ENCODE measurements at regions not wholly inside any gene's neighbourhood (a gene's known extent, or its start where the extent isn't known, plus 50 kb on each side); places are given as distances from the start of the nearest gene placed in this dataset.
"Not testable (repeated sequence)": the region's sequence is repeated elsewhere in the genome, so short reads cannot be mapped to it uniquely, and the experiment has no call there.

GRCh38 chr18:35880788-35881455 is 91.6 kb upstream of the RMP24 start:
- DNase-seq = no peak

GRCh38 chr18:35888329-35888728 is 84.2 kb upstream of the RMP24 start:
- no peak for DNase-seq

DNA sequence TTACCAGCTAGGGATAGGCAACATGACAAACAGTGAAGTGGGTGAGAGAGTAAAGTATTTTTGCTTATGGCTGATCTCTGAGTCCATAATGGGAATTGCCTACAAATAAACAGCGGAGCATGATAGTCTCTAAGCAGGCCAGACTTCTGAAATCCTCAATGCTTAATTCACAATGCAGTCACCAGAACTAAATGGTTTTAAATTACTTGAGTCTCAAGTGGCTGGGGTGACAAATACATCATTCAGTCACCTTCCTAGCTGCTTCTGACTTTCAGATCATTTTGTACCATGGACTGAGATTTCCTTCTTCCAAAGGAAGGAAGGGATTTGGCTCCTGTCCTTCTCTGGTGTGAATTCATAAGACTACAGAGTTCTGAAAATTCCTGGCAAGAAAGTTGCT is 82.8 kb upstream of the RMP24 start:
- no peak for DNase-seq

- DNase-seq = no peak
Observed at GRCh38 chr18:35890323-35890722, 82.2 kb upstream of the RMP24 start.

DNA sequence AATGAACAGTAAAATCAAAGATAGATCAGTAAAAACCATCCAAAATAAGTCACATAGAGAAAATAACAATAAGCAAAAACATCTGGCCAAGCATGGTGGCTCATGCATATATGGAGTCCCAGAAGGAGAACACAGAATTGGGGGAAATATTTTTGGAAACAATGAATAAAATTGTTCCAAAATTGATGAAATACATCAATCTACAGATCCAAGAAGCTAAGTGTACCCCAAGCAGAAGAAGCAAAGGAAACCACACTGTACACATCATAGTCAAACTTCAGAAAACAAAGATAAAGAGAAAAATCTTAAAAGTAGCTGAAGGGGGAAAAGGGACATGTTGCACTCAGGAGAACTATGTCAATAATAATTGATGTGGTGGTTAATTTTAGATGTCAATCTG is 80.4 kb upstream of the RMP24 start:
- no peak for DNase-seq

GRCh38 chr18:35897481-35897880 is 75.0 kb upstream of the RMP24 start:
- DNase-seq = not testable (repeated sequence)

GRCh38 chr18:35904389-35905037 is 68.0 kb upstream of the RMP24 start:
- DNase-seq = no peak

GRCh38 chr18:35905436-35905835 is 67.0 kb upstream of the RMP24 start:
- no peak for DNase-seq

GRCh38 chr18:35906291-35906690 is 66.2 kb upstream of the RMP24 start:
- DNase-seq = not testable (repeated sequence)

GRCh38 chr18:35910327-35910726 is 62.2 kb upstream of the RMP24 start:
- no peak for DNase-seq

DNA sequence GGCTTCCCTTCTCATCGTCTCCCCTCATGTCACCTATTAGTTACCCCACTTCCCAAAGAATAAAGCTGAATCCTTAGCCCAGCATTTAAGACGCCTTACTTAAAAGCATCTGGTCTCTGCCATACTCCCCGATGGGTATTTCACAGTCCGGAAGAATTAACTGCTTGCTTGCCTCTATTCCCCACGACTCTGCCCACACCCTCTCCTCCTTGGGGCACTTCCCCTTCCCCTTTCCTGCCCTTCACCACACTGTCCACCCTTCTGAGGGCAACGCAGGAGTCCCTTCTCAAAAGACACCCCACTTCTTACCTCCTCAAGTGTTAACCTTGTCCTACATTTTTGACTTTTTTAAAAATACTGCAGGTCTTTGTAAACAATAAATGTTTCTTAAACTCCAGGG is 60.1 kb upstream of the RMP24 start:
- DNase-seq = no peak

GRCh38 chr18:35915056-35915455 is 57.4 kb upstream of the RMP24 start:
- no peak for DNase-seq

GRCh38 chr18:35917043-35917442 is 55.4 kb upstream of the RMP24 start:
- DNase-seq = no peak

DNA sequence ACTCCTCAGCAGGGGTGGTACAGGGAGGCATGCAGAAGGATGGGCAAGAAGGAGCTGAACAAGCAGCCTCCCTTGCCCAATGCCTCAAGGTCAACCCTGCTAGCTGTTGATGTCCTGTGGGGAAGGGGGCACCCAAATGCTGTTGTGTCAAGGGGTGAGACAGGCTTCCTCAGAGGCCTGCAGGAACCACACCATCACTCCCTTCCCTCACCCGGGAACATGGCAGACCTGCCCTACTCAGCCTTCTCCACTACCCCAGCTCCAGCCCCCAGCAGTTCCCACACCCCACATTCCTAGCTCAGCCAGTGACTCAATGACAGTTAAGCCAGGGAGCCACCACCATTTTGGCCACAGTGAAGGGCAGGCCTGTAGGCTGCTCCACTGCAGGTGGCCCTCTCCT is 53.9 kb upstream of the RMP24 start:
- no peak for DNase-seq

- no peak for DNase-seq
Observed at GRCh38 chr18:35919179-35919578, 53.3 kb upstream of the RMP24 start.

GRCh38 chr18:35920623-35921022 is 51.9 kb upstream of the RMP24 start:
- DNase-seq = no peak
